ENCODE measurements at regions not wholly inside any gene's neighbourhood (a gene's known extent, or its start where the extent isn't known, plus 50 kb on each side); places are given as distances from the start of the nearest gene placed in this dataset.

DNA sequence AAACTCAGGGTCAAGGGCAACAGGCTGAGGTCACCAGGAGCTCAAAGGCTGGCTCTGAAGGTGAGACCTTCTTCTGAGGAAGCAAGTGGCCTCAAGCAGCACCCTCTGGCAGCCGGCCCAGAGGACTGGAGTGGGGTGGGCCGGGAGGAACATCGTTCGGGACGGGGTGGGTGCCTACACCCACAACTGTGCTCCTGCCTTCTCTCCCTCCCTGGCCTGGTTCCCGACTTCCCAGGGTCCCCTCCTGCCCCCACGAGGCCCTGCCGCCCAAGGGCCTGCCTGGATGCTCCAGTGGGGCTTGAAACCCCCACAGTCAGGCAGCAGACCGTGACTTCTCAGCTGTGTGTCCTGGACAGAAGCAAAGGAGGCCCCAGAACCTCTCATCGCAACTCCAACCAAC lies 195.7 kb downstream of the IGLL1 start:
- no peaks in the 10 kb centered on the region for H4K20me1 ChIP-seq (ENCODE audit: insufficient read depth, low read length)
- H2AK5ac ChIP-seq (ENCODE audit: low read depth, low read length): no peak overlapping the region
- ChIA-PET POLR2A (ENCODE audit: unreplicated experiment) (no interaction called here), CTCF (no interaction called here)
- WGBS, 2 experiments (ENCODE audit: extremely low coverage in 2 of 2, insufficient read length in 1 of 2): 42% methylated on average over 6 of the region's 10 CpGs; no CpG with 5 or more reads in 1 of the 2 experiments
- BruUV-seq (replicated peaks): no TSS peak
- no peak overlapping the region for H4K91ac ChIP-seq (ENCODE audit: insufficient read depth, low read depth, low read length)
- no peak overlapping the region for H4K5ac ChIP-seq (ENCODE audit: low read depth, low read length)
- no peak overlapping the region for H3K9ac ChIP-seq (ENCODE audit: low read depth, low read length)
- no peak overlapping the region for H3K56ac ChIP-seq (ENCODE audit: extremely low read depth, insufficient read depth, low read length)
- no peak overlapping the region for H3K27ac ChIP-seq (ENCODE audit: insufficient read depth, low read length)
- H2BK15ac ChIP-seq (ENCODE audit: low read depth, low read length): no peak overlapping the region
- no peak overlapping the region for H2BK120ac ChIP-seq (ENCODE audit: low read depth, low read length)
- no peaks in the 10 kb centered on the region for H3K4me1 ChIP-seq (ENCODE audit: control insufficient read depth, insufficient read depth, low read length)
- intact Hi-C loops (cut with micrococcal nuclease) (no loop called here), dilution Hi-C loops (cut with HindIII; ENCODE audit: low sequenced_read_pairs, unreplicated experiment) (no loop called here), in situ Hi-C loops (cut with MboI; ENCODE audit: low sequenced_read_pairs) (no loop called here)
- no peak overlapping the region for H3K23ac ChIP-seq (ENCODE audit: low read depth, low read length)
- no peak for DNase-seq
- H3K79me1 ChIP-seq (ENCODE audit: low read depth in 1 of 2, low read length in 2 of 2): no peaks in the 10 kb centered on the region
- H3K9me1 ChIP-seq (ENCODE audit: insufficient read depth, low read length): no peaks in the 10 kb centered on the region
- H2BK5ac ChIP-seq (ENCODE audit: low read depth, low read length, poor library complexity, severe bottlenecking): no peak overlapping the region
- no peak overlapping the region for H3K14ac ChIP-seq (replicated peaks; ENCODE audit: low read depth, low read length)
- ATAC-seq (ENCODE audit: low read depth): no peak
- H3K4ac ChIP-seq (ENCODE audit: low read depth, low read length): no peak overlapping the region
- TF ChIP-seq, protein P1, sequence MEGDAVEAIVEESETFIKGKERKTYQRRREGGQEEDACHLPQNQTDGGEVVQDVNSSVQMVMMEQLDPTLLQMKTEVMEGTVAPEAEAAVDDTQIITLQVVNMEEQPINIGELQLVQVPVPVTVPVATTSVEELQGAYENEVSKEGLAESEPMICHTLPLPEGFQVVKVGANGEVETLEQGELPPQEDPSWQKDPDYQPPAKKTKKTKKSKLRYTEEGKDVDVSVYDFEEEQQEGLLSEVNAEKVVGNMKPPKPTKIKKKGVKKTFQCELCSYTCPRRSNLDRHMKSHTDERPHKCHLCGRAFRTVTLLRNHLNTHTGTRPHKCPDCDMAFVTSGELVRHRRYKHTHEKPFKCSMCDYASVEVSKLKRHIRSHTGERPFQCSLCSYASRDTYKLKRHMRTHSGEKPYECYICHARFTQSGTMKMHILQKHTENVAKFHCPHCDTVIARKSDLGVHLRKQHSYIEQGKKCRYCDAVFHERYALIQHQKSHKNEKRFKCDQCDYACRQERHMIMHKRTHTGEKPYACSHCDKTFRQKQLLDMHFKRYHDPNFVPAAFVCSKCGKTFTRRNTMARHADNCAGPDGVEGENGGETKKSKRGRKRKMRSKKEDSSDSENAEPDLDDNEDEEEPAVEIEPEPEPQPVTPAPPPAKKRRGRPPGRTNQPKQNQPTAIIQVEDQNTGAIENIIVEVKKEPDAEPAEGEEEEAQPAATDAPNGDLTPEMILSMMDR (conservative IDR thresholded peaks at IDR 0.05; ENCODE audit: low read depth, low read length): no peak
- TF ChIP-seq BHLHE40 (IDR thresholded peaks at IDR 0.05; ENCODE audit: low read depth, low read length) (no peak), MAZ (IDR thresholded peaks at IDR 0.05; ENCODE audit: borderline replicate concordance, low read depth, low read length) (no peak), RFX5 (IDR thresholded peaks at IDR 0.05; ENCODE audit: low read depth, low read length) (no peak), MAFK (IDR thresholded peaks at IDR 0.05; ENCODE audit: low read depth, low read length) (no peak)
- H2AK9ac ChIP-seq (replicated peaks; ENCODE audit: low read depth, low read length, poor library complexity): no peak overlapping the region
- no peak overlapping the region for H2BK20ac ChIP-seq (ENCODE audit: low read depth, low read length)
- H3K36me3 ChIP-seq (ENCODE audit: control insufficient read depth, insufficient read depth, low read length): no peaks in the 10 kb centered on the region
- no peak overlapping the region for H2AFZ ChIP-seq (replicated peaks; ENCODE audit: low read length, poor library complexity)
- H4K8ac ChIP-seq (ENCODE audit: low read depth in 2 of 2, low read length in 2 of 2): no peak overlapping the region
- no peak overlapping the region for H3K18ac ChIP-seq (ENCODE audit: low read depth, low read length)
- H3K27me3 ChIP-seq (ENCODE audit: control insufficient read depth, insufficient read depth, low read length): peaks cover 1% of the 10 kb centered on the region; the same call in 1 of the 2 replicates
- no peaks in the 10 kb centered on the region for H3K9me3 ChIP-seq (ENCODE audit: control insufficient read depth, insufficient read depth, low read length)
- H3K4me3 ChIP-seq (ENCODE audit: insufficient read depth, low read depth, low read length): no peak overlapping the region
- H3K4me2 ChIP-seq (ENCODE audit: low read depth, low read length): no peak overlapping the region

Data from IMR-90 (cell line).